A549 (cell line): ENCODE measurements at regions not wholly inside any gene's neighbourhood (a gene's known extent, or its start where the extent isn't known, plus 50 kb on each side); places are given as distances from the start of the nearest gene placed in this dataset.

Experiments
- ATAC-seq, 2 experiments: fragments of 200-7000 bp in 1 of 2; fragments of >200 bp in 1 of 2; cut with Nextera tagmentation in 1 of 2; cut with Tn5 transposase in 1 of 2; 3 replicates each; pipeline versions ENCODE4 v1.8.0 to v1.9.1; 2018 to 2020; ENCODE audit warnings: mild to moderate bottlenecking in 1 of 2, moderate library complexity in 1 of 2
- CTCF ChIA-PET: fragments of 300-600 bp; sonication (Branson Sonifier 250); formaldehyde crosslinking; extraction: SDS; loops from one replicate; lab custom pipeline; 2021; ENCODE audit warnings: antibody characterized with exemption, inconsistent platforms; lab: Yijun Ruan, JAX
- POLR2A ChIA-PET: fragments of 350-600 bp; formaldehyde crosslinking; extraction: SDS; loops from one replicate; lab custom pipeline; 2021; ENCODE audit warnings: antibody characterized with exemption, inconsistent platforms; lab: Yijun Ruan, JAX
- DNase-seq, 2 experiments: peaks; one replicate each; pipeline versions ENCODE4 v3.0.0 to v3.0.0-alpha.2; 2011 to 2016; ENCODE audit warnings: low read depth in 1 of 2, low spot score in 1 of 2
- FAIRE-seq: peaks from 2 replicates; lab custom pipeline; 2011; peaks lifted over from hg19 to GRCh38; lab: Jason Lieb, UNC
- H3K27ac ChIP-seq, 2 experiments: fragments of >200 bp; sonication (Bioruptor Twin); formaldehyde crosslinking; 3 replicates each; pipeline ENCODE4 v1.5.1; 2016 to 2017
- H3K4me1 ChIP-seq: fragments of >200 bp; sonication (Bioruptor Twin); formaldehyde crosslinking; 3 replicates; pipeline ENCODE4 v1.6.1; 2016
- H3K4me2 ChIP-seq: fragments of >200 bp; sonication (Bioruptor Twin); formaldehyde crosslinking; 3 replicates; pipeline ENCODE4 v1.6.1; 2016
- H3K4me3 ChIP-seq: fragments of >200 bp; sonication (Bioruptor Twin); formaldehyde crosslinking; 3 replicates; pipeline ENCODE4 v1.5.1; 2016
- H3K9me3 ChIP-seq: fragments of >200 bp; sonication (Bioruptor Twin); formaldehyde crosslinking; 3 replicates; pipeline ENCODE4 v1.6.1; 2016
- BHLHE40 ChIP-seq: IDR thresholded peaks from 2 replicates; pipeline ENCODE4 v1.6.1; 2012; ENCODE audit warnings: low read depth, low read length, inconsistent platforms
- CBX8 ChIP-seq: fragments of 200-600 bp; sonication (generic); IDR thresholded peaks from 2 replicates; pipeline ENCODE4 v1.6.1; 2016
- CEBPB ChIP-seq, 2 experiments: fragments of >200 bp in 1 of 2; sonication (Bioruptor Twin) in 1 of 2; formaldehyde crosslinking in 1 of 2; IDR thresholded peaks; 2 replicates each; pipeline ENCODE4 v1.6.1; 2012 to 2016
- ESRRA ChIP-seq: fragments of 150-350 bp; IDR thresholded peaks from 2 replicates; pipeline ENCODE4 v1.6.1; 2014; ENCODE audit warnings: mild to moderate bottlenecking, low read length, borderline replicate concordance
- FOSB ChIP-seq: fragments of 250-450 bp; sonication (Bioruptor Pico); IDR thresholded peaks from 2 replicates; pipeline ENCODE4 v1.5.0; 2020; ENCODE audit warnings: mild to moderate bottlenecking, moderate library complexity
- FOSL2 ChIP-seq, 2 experiments: fragments of 450-650 bp in 1 of 2; fragments of >200 bp in 1 of 2; sonication (Bioruptor Twin) in 1 of 2; formaldehyde crosslinking; IDR thresholded peaks; 2 replicates each; pipeline versions ENCODE4 v1.5.0 to v1.6.1; 2016 to 2020; ENCODE audit warnings: mild to moderate bottlenecking in 1 of 2, moderate library complexity in 1 of 2
- FOXS1 ChIP-seq: fragments of 250-450 bp; sonication (Bioruptor Pico); IDR thresholded peaks from 2 replicates; pipeline ENCODE4 v1.5.0; 2020; ENCODE audit warnings: mild to moderate bottlenecking, moderate library complexity
- GATA3 ChIP-seq: IDR thresholded peaks from 2 replicates; pipeline ENCODE4 v1.6.1; 2012; ENCODE audit warnings: borderline replicate concordance
- HDAC2 ChIP-seq: fragments of 200-600 bp; sonication (generic); IDR thresholded peaks from 2 replicates; pipeline ENCODE4 v1.6.1; 2016
- JUN ChIP-seq, 2 experiments: fragments of >200 bp; sonication (Bioruptor Twin); formaldehyde crosslinking; IDR thresholded peaks; 2 replicates in 1 of 2; 3 replicates in 1 of 2; pipeline ENCODE4 v1.6.1; 2016 to 2017
- KDM1A ChIP-seq: fragments of 200-600 bp; sonication (generic); IDR thresholded peaks from 2 replicates; pipeline ENCODE4 v1.6.1; 2016; ENCODE audit warnings: low read depth, mild to moderate bottlenecking
- KDM5A ChIP-seq: fragments of 200-600 bp; sonication (generic); IDR thresholded peaks from 2 replicates; pipeline ENCODE4 v1.6.1; 2016; ENCODE audit warnings: antibody characterized with exemption, mild to moderate bottlenecking
- NFE2L2 ChIP-seq: fragments of 150-350 bp; conservative IDR thresholded peaks from 2 replicates; pipeline ENCODE4 v1.6.1; 2014; ENCODE audit warnings: low read length
- NR3C1 ChIP-seq: fragments of >200 bp; sonication (Bioruptor Twin); formaldehyde crosslinking; IDR thresholded peaks from 3 replicates; pipeline ENCODE4 v1.6.1; 2017
- RNF2 ChIP-seq: fragments of 200-600 bp; sonication (generic); IDR thresholded peaks from 2 replicates; pipeline ENCODE4 v1.6.1; 2016; ENCODE audit warnings: low read depth, mild to moderate bottlenecking, antibody characterized with exemption, moderate library complexity, borderline replicate concordance
- TFCP2L1 ChIP-seq: fragments of 250-450 bp; sonication (Bioruptor Pico); IDR thresholded peaks from 2 replicates; pipeline ENCODE4 v1.5.0; 2021; ENCODE audit warnings: mild to moderate bottlenecking
- ZNF302 ChIP-seq: fragments of 250-450 bp; sonication (Bioruptor Pico); IDR thresholded peaks from 2 replicates; pipeline ENCODE4 v1.9.0; 2021; ENCODE audit warnings: inconsistent platforms, mild to moderate bottlenecking, moderate library complexity
- WGBS: methylation state at CpG from one replicate; pipeline ENCODE4 v1.1.6; 2017; ENCODE audit errors: missing lambda C conversion rate; 5-methylcytosine and 5-hydroxymethylcytosine counted together
- TF ChIP-seq, protein P1 (sequence below): IDR thresholded peaks from 2 replicates; pipeline ENCODE4 v1.6.1; 2012
- TF ChIP-seq, protein P2 (sequence below): IDR thresholded peaks from 2 replicates; pipeline ENCODE4 v1.6.1; 2012
- TF ChIP-seq, protein P3 (sequence below): fragments of 200-600 bp; sonication (generic); IDR thresholded peaks from 2 replicates; pipeline ENCODE4 v1.6.1; 2016; ENCODE audit warnings: antibody characterized with exemption, mild to moderate bottlenecking, moderate library complexity
- TF ChIP-seq, protein P4 (sequence below): fragments of 450-650 bp; IDR thresholded peaks from 2 replicates; pipeline ENCODE4 v1.6.1; 2014; ENCODE audit warnings: antibody characterized with exemption
- TF ChIP-seq, protein P5 (sequence below): fragments of >200 bp; sonication (Bioruptor Twin); formaldehyde crosslinking; IDR thresholded peaks from 3 replicates; pipeline ENCODE4 v1.5.1; 2016

DNA sequence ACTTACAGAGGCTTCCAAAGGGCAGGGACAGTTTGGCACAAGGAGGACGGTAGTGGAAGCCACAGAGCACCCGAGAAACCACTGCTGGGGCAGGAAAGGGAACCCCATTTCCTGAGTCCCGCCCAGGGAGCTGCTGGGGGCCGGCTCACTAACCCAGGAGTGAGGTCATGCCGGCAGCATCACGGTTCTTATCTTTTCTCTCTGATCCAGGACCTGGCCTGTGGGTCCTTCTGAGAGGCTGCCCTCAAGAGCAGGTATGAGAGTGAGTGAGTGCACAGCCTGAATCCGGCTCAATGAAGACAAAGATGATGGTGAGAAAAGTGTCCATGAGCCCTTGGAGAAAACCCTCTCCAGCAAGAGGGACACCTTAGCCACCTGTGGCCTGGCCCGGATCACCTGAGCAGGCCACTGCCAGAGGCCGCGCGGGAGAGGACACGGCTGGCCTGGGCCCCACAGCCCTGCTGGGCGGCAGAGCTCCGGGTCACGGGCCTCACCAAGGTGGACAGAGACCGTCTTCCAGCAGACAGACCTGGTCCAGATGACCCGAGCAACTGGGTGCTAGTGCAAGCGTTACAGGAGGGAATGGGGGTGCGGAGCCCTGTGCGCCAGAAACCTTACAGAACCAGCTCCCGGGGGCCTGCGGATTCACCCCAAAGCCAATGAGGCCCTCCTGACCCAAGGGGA is 94.9 kb downstream of the RIPK4 start:
- TF ChIP-seq CBX8 (no peak), FOSB (CRISPR knock-in tag) (no peak), HDAC2 (no peak), NFE2L2 (no peak), CEBPB (IDR thresholded peaks at IDR 0.05) (no peak), KDM5A (no peak), RNF2 (no peak), ESRRA (no peak), KDM1A (no peak), NR3C1 (no peak), FOXS1 (CRISPR knock-in tag) (no peak), JUN (IDR thresholded peaks at IDR 0.05) (no peak), ZNF302 (CRISPR knock-in tag) (no peak), GATA3 (no peak)
- TF ChIP-seq, protein P1, sequence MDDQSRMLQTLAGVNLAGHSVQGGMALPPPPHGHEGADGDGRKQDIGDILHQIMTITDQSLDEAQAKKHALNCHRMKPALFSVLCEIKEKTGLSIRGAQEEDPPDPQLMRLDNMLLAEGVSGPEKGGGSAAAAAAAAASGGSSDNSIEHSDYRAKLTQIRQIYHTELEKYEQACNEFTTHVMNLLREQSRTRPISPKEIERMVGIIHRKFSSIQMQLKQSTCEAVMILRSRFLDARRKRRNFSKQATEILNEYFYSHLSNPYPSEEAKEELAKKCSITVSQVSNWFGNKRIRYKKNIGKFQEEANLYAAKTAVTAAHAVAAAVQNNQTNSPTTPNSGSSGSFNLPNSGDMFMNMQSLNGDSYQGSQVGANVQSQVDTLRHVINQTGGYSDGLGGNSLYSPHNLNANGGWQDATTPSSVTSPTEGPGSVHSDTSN: no peak
- TF ChIP-seq, protein P2, sequence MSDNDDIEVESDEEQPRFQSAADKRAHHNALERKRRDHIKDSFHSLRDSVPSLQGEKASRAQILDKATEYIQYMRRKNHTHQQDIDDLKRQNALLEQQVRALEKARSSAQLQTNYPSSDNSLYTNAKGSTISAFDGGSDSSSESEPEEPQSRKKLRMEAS: no peak
- TF ChIP-seq, protein P3, sequence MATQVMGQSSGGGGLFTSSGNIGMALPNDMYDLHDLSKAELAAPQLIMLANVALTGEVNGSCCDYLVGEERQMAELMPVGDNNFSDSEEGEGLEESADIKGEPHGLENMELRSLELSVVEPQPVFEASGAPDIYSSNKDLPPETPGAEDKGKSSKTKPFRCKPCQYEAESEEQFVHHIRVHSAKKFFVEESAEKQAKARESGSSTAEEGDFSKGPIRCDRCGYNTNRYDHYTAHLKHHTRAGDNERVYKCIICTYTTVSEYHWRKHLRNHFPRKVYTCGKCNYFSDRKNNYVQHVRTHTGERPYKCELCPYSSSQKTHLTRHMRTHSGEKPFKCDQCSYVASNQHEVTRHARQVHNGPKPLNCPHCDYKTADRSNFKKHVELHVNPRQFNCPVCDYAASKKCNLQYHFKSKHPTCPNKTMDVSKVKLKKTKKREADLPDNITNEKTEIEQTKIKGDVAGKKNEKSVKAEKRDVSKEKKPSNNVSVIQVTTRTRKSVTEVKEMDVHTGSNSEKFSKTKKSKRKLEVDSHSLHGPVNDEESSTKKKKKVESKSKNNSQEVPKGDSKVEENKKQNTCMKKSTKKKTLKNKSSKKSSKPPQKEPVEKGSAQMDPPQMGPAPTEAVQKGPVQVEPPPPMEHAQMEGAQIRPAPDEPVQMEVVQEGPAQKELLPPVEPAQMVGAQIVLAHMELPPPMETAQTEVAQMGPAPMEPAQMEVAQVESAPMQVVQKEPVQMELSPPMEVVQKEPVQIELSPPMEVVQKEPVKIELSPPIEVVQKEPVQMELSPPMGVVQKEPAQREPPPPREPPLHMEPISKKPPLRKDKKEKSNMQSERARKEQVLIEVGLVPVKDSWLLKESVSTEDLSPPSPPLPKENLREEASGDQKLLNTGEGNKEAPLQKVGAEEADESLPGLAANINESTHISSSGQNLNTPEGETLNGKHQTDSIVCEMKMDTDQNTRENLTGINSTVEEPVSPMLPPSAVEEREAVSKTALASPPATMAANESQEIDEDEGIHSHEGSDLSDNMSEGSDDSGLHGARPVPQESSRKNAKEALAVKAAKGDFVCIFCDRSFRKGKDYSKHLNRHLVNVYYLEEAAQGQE: no peak
- TF ChIP-seq, protein P4, sequence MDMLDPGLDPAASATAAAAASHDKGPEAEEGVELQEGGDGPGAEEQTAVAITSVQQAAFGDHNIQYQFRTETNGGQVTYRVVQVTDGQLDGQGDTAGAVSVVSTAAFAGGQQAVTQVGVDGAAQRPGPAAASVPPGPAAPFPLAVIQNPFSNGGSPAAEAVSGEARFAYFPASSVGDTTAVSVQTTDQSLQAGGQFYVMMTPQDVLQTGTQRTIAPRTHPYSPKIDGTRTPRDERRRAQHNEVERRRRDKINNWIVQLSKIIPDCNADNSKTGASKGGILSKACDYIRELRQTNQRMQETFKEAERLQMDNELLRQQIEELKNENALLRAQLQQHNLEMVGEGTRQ: no peak
- 80% methylated on average over 21 of the region's 22 CpGs for WGBS
- Histone ChIP-seq H3K4me3 (no peak overlapping the region), H3K27ac (peak overlapping the region; percentile 40 to 64; a peak in 4 of 6 replicates), H3K4me2 (no peak overlapping the region), H3K9me3 (no peaks in the 10 kb centered on the region), H3K4me1 (peaks cover 9% of the 10 kb centered on the region)
- ATAC-seq (peak; percentile 39 to 40; a peak in 3 of 6 replicates), FAIRE-seq (no peak), DNase-seq (no peak)
- CTCF ChIA-PET: no interaction called here
- POLR2A ChIA-PET: no interaction called here

DNA sequence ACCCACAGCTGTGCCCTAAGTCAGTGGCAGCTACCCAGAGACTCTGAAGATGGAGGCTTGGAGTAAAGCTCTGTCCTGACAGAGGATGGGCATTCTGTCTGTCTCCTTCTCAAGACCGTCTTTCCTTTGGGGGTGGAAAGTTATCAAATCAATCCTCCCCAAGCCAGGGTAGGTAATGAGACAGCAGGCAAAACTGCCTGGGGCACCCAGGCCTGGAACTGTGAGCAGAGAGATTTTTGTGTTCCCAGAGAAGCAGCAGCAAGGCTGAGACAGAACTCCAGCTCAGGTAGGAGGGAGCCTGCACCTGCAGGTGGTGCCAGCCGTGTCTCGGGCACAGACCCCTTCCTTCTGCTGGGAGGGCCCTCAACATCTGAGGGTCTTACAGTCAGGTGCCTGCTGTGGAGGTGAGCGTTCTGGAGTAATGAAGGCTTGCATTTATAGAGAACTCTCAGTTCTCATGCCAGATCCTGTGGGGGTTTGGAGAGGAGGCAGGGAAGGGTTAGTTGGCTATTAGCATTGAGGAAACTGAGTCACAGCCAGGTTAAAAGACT is 95.6 kb downstream of the RIPK4 start:
- CTCF ChIA-PET: no interaction called here
- Histone ChIP-seq H3K9me3 (no peaks in the 10 kb centered on the region), H3K27ac (peak overlapping the region; percentile 27 to 64; a peak in 5 of 6 replicates), H3K4me1 (peaks cover 2% of the 10 kb centered on the region; the same call in 1 of the 3 replicates), H3K4me2 (no peak overlapping the region), H3K4me3 (no peak overlapping the region)
- TF ChIP-seq BHLHE40 (no peak), FOSL2 (IDR thresholded peaks at IDR 0.05) (no peak), FOSL2 (CRISPR knock-in tag; IDR thresholded peaks at IDR 0.05) (no peak), TFCP2L1 (no peak)
- TF ChIP-seq, protein P5, sequence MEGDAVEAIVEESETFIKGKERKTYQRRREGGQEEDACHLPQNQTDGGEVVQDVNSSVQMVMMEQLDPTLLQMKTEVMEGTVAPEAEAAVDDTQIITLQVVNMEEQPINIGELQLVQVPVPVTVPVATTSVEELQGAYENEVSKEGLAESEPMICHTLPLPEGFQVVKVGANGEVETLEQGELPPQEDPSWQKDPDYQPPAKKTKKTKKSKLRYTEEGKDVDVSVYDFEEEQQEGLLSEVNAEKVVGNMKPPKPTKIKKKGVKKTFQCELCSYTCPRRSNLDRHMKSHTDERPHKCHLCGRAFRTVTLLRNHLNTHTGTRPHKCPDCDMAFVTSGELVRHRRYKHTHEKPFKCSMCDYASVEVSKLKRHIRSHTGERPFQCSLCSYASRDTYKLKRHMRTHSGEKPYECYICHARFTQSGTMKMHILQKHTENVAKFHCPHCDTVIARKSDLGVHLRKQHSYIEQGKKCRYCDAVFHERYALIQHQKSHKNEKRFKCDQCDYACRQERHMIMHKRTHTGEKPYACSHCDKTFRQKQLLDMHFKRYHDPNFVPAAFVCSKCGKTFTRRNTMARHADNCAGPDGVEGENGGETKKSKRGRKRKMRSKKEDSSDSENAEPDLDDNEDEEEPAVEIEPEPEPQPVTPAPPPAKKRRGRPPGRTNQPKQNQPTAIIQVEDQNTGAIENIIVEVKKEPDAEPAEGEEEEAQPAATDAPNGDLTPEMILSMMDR: no peak
- TF ChIP-seq, protein P1: no peak
- TF ChIP-seq, protein P3: no peak
- DNase-seq: no peak
- FAIRE-seq: no peak
- ATAC-seq: no peak
- 73% methylated on average over 4 of the region's 4 CpGs for WGBS
- POLR2A ChIA-PET: no interaction called here
